ENCODE measurements at regions not wholly inside any gene's neighbourhood (a gene's known extent, or its start where the extent isn't known, plus 50 kb on each side); places are given as distances from the start of the nearest gene placed in this dataset.

DNA sequence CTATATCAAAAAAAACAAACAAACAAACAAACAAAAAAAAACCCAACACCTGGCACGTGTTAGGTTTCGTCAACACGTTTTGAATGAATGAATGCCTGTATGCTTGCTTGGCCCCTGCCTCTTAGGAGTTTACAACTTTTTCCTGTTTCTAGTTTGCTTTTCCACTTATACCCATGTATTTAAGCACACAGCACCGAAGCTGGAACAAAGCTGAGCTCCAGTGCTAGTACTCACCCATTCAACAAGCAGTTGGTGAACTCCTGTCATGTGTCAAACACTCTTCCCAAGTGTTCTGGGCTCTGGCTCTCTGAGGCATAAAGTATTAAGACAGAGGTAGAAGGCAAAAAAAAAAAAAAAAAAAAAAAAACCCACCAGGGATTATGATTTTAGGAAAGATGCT, 599.3 kb downstream of the BUD13 start:
- in situ Hi-C loops (cut with MboI; ENCODE audit: low sequenced_read_pairs) = no loop called here

DNA sequence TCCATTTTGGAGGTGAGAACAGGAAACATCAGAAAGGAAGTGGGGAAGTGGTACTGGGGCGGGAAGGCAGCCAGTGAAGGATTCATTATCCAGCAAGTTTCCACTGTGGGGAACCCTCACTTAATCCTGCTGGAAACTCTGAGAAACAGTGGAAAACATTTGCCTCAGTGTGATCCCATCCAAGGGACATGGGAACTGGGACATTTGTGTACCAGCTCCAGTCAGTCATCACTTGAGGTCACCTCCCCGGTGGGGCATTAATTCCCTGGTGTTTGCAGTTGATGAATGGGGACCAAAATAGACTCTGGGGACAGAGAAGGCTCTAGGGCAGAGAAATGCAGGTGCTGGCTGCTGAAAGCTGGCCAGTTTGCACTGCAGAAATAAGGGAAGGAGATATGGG, 599.9 kb downstream of the BUD13 start:
- in situ Hi-C loops (cut with MboI; ENCODE audit: low sequenced_read_pairs) = no loop called here

DNA sequence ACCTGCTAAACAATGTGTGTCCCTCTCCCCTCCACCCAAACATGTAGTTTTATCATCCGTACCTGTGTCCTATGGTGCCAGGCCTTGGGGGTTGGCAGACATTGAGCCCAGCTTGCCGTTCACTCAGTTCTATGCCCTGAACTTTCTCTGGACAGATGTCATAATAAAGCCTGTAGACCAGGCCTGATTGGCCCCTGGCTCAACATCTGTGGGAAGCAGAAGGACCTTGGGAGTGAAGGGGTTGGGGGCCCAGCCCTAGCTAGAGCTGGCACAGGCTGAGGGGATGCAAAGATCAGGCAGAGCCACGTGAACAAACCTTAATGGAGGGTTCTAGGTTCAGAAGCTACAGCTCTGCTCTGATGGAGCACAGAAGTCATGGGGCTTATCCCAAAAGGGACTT, 600.6 kb downstream of the BUD13 start:
- in situ Hi-C loops (cut with MboI; ENCODE audit: low sequenced_read_pairs) = no loop called here

DNA sequence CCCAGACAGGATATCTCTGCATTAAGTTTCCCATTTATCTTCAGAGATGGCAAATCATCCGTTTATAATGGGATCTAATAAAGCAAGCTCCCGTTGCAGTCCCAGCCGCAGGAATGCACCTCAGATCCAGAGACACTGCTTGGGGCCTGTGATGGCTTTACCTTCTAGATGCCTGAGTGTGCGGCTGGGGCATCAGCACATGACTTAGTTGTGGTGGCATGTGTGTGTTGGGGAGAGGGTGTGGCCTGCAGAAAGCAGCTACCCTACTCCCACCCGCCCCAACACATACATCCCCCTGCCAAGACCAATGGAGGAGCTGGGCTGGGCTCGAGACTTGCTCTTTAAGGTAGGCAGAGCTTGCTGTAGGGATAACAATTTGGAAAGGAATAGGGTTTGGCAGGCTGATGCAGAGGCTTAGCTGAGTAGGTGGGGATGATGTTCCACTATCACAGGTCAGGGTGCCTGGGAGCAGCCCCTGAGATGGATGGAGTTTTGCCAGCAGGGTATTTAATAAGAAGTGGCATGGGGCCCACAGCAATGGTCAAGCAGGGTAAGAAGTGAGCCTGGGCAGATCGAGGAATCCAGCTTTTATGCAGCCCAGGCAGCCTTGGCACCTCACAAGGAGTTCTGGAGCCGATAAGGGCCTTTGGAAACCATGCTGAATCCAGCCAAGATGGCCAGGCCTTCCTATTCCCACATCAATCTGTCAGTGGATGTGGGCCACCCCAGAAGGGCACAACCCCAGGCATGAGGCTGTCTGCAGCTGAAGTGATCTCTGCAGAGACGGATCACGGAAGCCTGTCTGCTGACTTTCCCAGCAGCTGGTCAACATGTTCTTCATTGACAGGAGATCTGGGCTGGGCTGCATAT, 601.3 kb downstream of the BUD13 start:
- in situ Hi-C loops (cut with MboI; ENCODE audit: low sequenced_read_pairs) = no loop called here

DNA sequence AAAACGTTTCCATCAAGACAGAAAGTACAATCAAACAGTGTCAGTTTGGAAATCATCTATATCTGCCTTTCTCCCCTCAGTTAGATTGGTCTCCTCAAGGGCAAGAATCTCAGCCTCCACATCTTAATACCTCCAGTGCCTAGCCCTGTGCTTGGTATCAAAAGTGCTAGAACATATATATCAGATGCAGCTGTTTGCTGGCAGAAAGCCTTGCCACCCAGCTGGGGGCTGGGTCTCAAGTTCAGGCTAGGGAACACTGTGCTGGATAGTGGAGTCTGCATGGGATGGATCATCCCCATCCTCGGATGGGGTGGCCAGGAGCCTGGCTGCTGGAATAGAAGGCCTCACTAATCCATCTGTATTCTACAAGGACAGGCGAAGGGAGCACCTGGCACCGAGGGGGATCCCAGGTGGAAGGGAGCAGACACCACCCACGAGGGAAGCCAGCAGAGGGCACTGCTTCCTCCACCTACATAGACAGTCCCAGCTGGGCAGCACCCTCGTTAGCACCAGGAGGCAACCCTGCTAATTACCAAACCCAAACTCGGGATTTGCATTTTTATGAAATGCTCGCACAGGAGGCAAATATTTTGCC, 602.2 kb downstream of the BUD13 start:
- in situ Hi-C loops (cut with MboI; ENCODE audit: low sequenced_read_pairs) = no loop called here

DNA sequence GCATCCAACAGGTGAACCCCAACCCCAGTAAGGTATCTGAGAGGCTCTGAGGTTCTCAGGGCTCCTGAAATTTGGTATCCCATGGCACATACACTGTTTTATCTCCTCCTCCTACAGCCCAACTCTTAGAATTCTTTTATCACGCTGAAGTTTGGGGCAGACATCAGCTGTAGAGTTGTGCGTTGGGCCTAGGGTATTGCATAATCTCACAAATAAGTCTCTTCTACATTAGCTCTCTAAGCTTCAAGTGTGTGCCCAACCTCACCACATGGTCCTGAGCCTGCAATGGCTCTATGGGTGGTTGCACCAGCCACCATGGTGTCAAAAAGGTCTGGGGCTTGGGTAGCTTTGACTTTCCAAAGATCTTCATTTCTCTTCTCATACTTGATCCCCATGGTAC, 603.0 kb downstream of the BUD13 start:
- in situ Hi-C loops (cut with MboI; ENCODE audit: low sequenced_read_pairs) = no loop called here

DNA sequence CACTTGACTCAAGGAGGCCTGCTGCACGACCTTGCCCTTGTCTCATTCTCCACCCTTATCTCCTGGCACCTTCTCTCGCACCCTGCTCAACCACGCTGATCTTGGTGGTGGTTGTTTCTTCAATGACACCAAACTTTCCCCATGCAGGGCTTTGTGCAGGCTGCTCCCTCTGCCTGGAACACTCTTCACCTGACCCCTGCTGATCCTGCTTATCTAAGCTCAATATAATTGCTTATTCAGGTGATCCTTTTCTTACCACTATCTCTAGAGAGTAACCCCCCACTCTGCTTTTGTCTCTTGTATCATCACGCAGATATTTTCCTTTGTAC, 604.4 kb downstream of the BUD13 start:
- in situ Hi-C loops (cut with MboI; ENCODE audit: low sequenced_read_pairs) = no loop called here

DNA sequence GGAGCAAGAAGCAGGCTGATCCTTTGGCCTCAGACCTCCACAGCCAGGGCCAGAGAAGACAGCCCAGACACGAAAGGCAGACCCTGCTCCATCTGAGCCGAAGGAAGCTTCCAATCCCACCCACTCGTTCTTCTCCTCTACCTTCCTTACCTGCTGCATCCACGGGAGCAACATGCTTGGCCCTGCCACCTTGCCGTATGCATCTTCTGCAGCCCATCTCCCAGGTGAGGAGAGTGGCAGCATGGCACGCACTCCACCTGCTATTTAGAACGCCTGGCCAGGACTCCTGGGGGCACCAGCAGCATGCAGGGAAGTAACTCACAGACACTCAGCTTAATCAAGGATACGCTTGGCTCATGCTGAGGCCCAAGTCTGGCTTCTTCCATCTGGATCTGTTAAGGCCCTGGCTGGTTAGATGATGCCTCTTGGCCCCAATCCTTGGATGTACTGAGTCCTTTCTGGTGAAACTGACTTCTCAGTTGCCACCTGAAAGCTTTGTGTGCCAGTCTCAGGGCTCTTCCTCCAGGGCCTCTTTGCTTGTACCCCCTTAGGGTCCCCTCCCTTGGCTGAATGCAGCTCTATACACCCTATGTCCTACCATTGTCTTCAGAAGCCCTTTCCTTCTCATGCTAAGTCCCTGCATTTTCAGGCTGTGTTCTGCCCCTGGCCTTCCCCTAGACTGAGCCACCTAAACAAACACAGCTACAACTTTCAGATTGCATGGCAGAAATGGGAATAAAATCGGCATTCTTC, 604.9 kb downstream of the BUD13 start:
- in situ Hi-C loops (cut with MboI; ENCODE audit: low sequenced_read_pairs) = no loop called here

DNA sequence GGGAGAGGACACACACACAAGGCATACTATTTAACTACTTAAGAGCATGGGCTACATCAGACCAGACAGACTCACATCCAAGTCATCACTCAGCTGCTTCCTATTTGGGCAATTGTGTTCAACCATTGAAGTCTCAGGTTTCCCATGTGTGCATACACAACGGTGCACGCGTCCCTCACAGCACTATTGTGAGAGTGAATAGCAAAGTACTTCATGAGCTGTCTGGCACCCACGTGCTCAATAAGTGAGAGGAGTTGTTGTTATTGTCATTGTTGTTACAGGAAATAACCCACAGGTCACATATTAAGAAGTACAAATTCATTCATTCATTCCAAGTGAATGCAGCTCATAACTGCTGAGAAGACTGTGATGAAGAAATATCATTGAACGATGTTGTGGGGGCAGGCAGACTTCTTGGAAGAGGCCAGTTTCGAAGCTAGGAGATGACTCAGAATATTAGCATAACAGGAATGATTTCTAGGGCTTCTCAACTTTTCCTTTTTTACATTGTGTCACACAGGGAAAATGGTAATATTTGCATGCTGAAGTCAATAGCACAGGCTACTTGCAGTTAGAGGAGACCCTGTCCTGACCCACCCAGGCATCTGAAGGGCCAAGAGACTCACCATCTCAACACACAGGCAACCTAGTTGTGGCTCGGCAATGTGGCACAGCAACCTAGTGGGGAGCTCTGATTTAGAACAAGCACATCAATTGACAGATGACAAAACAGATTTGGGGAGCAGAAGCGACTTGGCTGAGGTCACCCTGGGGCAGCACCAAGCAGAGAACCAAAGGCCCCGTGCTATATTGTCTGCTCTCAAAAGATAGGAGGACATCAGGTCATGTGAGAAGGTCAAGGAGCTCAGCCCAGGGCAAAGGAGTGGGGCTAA, 606.0 kb downstream of the BUD13 start:
- in situ Hi-C loops (cut with MboI; ENCODE audit: low sequenced_read_pairs) = no loop called here

DNA sequence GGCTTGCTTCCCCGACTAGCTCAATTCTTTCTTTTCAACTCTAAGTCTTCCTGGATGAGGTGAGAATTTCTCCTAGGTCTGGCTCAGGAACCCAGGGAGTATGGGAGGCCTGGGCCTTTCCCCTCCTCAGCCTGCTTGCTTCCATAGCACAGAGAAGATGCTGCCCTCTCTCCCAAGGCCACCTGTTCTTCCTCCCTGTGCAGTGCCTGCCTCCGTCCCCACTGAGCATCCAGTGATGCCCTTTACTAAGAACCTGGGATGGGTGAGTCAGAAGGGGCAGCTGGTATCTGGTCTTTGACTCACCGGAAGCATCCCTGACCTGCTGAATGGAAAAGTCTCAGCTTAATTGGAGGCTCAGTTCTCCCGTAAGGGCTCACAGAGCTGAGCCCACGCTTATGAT, 607.9 kb downstream of the BUD13 start:
- in situ Hi-C loops (cut with MboI; ENCODE audit: low sequenced_read_pairs) = no loop called here

DNA sequence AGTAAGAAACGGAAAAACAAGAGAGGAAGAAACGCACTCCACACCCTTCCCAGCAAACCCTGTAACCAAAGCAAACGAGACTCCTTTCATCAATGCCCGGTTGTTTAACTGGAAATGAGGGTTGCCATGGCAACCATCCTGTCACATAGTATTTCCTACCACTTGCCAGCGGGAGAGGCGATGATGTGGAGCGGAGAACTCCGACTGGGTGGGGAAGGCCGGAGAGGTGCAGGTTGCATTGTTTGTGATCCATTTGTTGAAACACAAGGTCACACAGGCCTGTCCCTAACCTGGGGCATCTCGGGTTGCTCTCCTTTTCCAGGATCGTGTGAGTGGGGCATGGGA, 609.9 kb downstream of the BUD13 start:
- in situ Hi-C loops (cut with MboI; ENCODE audit: low sequenced_read_pairs) = no loop called here

DNA sequence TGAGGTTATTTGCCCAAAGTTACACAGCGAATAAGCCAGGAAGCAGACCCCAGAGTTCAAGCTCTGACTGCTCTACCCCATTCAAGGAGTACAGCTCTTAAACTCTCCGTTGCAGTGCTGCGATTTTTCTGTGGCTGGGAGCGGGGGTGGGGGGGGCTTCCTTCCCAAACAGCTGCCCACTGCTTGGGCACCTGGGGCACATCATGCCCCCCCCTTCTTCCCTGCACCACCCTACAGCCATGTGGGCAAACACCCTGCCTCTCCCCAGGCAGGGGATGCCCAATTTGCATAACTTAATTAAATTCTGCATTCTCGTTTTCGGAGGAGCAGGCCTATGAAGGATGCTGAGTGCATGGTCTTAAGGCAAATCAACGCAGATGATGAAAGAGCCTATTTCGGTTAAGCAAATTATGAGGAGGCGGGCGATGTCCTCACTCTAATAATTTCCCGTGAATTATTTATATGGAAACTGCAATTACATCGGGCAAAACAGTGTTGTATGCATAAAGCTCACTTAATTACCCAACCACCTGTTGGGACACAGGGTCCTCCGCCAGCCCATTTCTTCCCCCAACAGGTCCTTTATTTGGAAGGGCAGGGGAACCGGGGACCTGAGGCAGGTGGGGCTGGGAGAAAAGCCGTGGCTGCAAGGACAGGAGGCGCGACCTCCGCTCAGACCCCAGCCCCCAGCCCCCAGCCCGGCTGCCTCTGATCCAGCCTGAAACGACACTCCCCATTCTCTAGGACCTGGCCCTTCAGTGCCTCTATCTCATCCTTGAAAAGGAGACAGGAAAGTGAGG, 610.5 kb downstream of the BUD13 start:
- in situ Hi-C loops (cut with MboI; ENCODE audit: low sequenced_read_pairs) = no loop called here

DNA sequence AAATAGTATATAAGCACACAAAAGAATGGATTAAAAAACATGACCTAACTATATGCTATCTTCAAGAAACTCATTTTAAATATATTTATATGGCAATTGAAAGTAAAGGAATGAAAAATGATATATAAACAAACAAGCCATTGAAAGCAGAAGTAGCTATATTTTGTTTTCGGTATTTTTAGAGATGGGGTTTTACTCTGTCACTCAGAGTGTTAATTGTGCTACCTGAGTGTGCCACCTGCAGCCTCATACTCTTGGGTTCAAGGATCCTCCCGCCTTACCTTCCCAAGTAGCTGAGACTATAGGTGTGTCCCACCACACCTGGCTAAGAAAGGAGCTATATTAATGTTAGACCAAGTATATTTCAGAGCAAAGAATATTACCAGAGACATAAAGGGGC, 624.1 kb downstream of the BUD13 start:
- in situ Hi-C loops (cut with MboI; ENCODE audit: low sequenced_read_pairs) = no loop called here

DNA sequence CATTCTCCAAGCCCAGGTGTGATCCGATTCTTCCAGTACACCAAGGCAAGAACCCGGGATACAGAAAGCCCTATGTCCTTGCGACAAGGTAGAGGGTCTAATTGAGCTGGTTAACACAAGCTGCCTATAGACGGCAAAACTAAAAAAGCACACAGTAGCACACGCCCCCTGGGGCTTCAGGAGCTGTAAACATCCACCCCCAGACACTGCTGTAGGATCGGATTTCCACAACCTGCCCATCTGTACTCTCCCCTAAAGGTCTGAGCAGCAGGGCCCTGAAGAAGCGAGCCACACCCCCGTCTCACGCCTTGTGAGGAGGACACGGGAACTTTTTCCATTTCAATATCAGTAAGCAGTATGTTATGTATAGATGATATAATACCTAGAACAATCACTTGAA, 624.7 kb downstream of the BUD13 start:
- in situ Hi-C loops (cut with MboI; ENCODE audit: low sequenced_read_pairs) = no loop called here

DNA sequence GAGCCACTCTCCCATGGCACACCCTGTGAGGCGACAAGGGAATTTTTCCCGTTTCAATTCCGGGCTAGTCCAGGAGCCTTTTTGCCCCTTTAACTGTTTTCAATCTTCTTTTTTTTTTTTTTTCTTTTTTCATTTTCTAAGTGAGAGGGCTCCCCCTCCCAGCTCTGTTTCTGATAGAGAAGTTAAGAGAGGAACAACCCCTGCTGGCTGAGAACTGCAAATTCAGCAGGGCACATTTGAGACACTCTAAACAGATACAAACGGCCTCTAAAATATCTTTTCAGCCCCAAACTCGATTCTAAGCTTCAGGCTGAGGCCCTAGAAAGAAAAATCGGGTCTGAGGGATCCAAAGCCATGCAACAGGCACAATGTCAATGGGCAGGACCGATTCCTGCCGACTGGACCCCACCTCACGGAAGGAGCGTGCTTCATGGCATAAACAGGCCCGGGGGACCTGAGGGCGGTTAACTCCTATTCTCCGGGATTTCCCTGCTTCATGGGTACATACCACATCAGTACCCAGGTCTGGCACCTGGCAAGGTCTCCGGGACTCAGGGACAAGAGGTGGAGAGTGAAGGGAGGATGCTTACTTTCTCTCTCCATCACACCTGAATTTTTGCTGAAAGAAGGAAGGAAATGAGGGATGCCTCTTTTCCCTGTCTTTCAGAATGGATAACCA, 627.5 kb downstream of the BUD13 start:
- in situ Hi-C loops (cut with MboI; ENCODE audit: low sequenced_read_pairs) = no loop called here

DNA sequence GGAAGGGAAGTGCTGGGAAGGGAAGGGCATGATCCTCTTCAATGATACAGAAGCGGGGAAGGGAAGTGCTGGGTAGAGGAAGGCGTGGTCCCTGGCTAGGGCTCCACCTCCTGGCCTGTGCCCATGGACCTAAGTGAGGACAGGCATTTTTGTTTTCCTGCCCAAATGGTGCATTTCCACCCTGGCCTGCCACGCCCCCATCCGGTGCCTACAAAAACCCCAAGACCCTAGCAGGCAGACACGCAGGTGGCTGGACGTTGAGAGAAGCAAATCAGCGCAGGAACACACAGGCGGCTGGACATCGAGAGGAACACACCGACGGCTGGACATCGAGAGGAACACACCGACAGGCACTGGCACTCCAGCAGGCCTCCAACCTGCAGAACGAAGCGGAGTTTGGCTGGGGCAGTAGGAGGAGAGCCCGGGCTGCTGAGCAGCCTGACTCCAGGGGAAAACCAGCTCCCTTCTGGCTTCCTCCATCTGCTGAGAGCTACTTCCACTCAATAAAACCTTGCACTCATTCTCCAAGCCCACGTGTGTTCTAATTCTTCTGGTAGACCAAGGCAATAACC, 628.3 kb downstream of the BUD13 start:
- in situ Hi-C loops (cut with MboI; ENCODE audit: low sequenced_read_pairs) = no loop called here

DNA sequence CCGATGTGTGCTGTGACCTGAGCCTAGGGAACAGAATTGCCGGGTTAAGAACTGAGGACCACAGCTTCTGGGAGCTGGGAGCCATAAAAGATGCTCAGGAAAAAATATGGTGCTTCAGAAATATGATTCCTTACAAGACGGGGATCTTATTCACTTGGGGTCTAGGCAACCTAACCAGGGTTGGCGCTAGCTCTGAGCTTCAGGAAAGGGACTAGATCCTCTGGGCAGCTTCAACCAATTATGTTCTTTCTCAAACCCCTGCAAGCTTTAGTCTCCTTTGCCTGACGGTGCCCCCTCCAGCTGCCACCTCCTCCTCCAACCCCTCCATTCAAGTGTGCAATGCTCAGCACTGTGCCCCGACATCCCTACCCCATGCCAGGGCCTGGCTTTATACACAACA, 634.1 kb upstream of the CADM1 start:
- in situ Hi-C loops (cut with MboI; ENCODE audit: low sequenced_read_pairs) = no loop called here

DNA sequence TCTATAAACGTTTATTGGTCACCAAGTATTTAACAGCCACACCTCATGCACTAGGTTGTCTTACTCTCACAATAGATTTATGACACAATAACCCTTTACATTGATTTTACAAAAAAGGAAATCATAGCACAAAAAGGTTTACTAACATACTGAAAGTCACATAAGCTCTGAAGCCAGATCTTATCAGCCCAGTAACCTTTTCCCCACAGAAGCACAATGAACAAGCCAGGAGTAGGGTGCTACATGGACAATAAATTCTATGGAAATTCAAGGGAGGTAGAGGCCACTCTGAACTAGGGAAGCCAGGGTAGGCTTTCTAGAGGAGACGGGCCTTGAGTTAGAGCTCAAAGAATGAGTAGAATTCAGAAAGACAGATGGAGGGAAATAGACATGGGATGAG, 633.5 kb upstream of the CADM1 start:
- in situ Hi-C loops (cut with MboI; ENCODE audit: low sequenced_read_pairs) = no loop called here

DNA sequence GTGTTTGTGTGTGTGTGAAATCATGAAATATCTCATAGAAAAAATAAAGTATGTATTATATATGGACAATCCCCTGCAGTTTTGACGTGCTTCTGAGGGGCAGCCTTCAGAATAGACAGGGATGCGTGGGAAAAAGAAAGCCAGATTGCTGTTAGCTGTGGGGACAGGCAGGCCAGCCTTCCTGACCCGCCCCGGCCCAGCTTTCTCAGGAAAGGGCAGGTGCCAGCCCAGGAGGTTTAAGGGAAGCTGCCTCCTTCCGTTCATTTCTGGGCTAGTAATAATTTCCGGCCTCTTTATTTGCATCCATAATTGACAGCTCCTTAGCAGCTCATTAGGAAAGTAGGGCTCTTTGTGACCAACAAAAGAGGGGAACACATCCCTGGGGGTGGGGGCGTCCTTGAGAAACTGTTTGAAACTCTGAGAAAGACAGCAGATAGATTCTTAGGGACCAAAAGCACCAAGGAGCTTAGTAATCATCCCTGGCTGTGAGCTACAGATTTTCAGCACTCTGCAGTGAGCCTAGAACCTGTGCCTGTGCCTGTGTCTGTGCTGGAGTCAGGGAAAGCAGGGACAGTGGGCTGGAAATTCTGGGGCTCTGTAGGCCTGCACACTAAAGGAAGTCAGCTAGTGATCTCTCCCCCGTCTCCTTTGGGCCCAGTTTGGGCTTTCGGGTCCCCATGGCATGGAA, 632.9 kb upstream of the CADM1 start:
- in situ Hi-C loops (cut with MboI; ENCODE audit: low sequenced_read_pairs) = no loop called here

Measured in HL-60/S4 (cell line).